HG03520 (cell line): ENCODE measurements at regions not wholly inside any gene's neighbourhood (a gene's known extent, or its start where the extent isn't known, plus 50 kb on each side); places are given as distances from the start of the nearest gene placed in this dataset.
"Not testable (repeated sequence)": the region's sequence is repeated elsewhere in the genome, so short reads cannot be mapped to it uniquely, and the experiment has no call there.

Experiments
- ATAC-seq: cut with Tn5 transposase; IDR thresholded peaks from one replicate; pipeline ENCODE4 v1.9.1; 2021; ENCODE audit warnings: mild to moderate bottlenecking, moderate library complexity; ENCODE audit not compliant: unreplicated experiment

DNA sequence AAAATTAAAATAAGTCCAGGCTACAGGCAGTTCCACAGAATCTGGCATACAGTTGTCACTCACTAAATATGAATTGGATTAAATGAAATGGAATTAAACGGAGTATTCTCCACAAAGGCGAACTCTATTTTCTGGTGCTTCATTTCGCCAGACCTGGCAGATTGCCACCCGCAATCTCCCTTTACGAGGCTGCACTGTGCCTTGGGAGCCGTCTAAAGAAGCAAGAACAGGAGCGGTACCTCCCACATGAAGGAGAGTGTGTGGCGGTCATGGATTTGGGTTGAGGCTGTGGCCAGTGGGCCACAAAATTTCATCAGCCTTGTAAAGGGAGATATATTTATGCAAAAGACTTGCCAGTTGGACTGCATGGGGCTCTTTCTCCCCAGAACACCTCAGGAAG is 151.0 kb downstream of the OSR1 start:
- ATAC-seq, result no peak

DNA sequence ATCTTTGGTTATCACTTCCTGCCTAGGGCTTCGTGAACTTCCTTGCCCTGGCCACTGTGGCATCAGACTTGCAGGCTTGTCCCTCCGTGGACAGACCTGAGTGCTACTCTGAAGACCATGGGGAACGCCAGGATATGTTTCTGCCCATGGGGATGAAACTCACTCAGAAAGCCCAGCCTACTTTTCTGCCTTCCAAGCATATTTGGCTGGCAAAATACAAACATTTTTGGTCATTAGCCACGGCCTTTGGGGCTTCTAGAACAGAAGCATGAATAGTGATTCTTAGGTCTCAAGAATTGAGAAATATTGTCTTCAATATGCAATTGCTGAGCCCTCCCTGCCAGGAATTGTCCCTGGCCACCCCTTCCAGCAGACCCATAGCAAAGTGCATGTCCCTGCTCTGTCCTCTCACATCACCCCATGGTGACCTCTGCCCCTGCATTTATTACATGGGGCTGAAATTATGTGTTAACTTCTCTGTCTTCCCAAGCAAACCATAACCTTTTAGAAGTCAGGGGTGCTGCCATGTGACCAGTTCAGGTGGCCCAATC is 152.4 kb downstream of the OSR1 start:
- no peak for ATAC-seq

DNA sequence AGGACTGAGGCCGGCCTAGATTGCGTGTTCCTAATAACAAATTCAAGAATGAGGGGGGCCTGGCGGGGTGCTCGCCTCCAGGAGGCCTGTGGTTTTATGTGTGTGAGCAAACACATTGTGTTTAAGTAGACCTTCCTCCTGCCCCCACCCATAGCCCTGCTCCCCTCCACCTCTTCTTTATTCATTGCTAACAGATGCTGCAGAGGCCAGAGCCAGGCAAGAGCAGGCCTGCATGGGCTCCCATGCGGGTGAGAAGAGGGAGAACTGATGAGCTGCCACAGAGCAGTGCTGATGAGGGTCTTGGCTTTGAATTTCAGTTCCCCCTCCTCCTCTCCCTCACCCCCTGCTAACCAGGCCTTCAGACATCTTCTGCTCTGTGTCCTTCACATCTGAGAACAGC is 154.6 kb downstream of the OSR1 start:
- no peak for ATAC-seq

DNA sequence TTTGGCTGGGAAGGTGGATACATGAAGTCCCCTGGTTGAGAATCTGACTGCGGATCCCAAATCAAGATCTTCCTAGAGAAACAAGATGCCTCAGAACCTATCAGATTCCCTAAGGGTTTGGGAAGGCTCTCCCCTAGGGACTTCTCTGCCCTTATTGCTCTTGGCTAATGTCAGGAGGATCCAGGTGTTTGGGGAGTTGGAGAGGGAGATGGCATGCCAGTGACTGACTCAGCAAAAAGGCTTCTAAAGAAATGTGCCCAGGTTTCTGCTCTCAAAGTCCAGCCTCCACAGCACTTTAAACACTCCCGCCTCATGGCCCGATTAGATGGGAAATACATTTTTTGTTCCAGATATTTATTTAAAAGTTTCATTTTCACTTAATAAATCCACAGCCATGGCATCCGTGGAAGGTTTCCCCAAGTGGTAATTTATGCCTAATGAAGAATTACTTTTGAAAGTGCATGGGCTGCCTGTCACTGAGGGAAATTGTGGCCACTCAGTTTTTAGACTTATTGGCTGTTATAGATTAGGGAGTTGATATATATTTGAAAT is 156.4 kb downstream of the OSR1 start:
- no peak for ATAC-seq

DNA sequence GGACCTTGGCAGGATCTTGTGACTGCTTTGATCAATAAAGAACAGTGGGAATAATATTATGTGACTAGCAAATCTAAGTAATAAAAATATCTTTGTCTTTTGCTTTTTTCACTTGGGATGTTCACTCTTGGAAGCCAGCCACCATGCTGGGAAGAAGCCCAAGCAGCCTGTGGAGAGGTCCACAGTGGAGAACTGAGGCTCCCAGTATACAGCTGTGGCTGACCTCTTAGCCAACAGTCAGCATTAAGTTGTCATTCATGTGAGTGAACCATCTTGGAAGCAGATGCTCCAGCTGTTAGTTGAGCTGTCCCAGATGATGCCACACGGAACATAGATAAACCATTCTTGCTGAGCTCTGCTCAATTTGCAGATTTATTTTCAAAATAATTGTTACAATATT is 160.0 kb downstream of the OSR1 start:
- no peak for ATAC-seq

DNA sequence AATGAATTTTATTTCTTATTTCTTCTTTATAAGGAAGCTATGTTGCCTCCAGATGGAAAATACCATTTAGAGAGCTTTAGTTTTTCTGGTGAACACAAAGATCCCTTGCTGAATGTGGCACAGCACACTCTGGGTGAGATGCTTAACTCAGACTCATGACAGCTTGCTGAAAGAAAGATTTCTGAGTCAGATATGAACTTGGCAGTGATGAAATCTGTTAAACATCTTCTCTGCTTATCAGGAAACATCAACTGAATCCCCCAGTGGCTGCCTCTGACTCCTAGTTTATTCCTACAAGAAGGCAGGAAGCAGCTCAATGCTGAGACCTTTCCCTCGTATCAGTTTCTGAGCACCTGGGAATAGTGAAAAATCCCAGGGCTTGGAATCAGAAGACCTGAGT is 162.8 kb downstream of the OSR1 start:
- no peak for ATAC-seq

DNA sequence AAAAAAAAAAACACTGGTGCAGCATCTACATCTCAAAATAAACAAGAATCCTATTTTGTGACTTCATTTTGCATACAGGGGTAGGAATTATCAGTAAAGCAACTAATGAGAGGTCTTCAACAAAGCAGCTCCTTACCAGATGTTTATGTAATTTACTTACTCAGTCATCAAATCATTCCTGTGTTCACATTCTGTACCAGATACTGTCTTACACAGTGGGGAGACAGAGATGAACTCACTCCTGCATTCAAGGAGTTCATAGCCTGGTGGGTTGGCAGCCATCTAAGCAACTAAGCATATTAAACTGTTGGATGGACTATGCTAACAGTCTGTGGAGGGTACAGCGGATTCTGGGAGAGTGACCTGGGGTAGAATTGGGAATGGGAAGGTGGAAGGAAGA is 169.0 kb downstream of the OSR1 start:
- no peak for ATAC-seq

DNA sequence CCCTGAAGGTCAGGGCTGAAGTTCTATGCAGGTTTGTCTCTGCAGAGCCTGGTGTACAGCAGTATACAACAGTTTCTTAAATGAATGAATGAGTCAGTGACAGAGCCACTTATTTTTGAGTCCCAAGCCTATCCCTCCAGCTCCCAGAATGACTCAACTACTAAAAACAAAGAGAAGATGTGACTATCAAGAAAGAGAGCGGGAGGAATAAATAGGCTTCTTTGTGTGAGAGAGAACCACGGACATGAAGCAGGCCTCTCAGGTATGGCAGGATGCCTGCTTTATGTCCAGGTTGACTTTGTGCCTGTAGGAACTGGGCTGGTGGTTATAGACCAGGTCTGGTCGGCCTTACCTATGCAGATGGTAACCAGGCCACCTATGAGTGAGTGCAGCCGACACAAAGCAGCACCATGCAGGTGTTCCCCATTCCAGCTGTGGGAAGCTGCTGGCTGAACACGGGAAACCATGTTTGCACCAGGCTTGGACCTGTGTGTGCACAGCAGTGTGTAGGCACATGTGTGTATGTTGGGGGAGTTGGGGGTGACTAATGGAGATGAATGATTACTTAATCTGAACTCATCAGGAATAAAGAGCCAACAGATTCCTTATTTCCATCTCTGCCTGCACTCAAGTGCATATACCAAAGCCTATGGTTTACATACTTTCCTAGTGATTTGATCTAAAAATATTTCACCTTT is 171.0 kb downstream of the OSR1 start:
- ATAC-seq, result no peak

DNA sequence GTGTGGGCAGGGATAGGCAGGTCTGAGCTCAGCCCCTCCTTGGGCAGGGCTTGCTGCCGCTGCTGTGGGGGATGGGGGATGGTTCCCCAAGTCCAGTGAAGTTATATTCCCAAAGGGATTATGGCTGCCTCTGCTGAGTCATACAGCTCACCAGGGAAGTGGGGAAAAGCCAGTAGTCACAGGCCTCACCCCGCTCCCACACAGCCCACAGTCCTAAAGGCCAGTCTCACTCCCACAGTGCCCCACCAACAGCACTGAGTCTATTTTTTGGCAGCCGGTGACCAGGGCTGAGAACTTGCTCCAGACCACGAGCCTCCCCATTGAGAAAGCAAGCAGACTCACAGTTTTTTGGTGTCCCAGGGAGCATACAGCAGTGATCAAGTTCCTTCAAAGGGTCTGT is 173.3 kb downstream of the OSR1 start:
- ATAC-seq, result no peak

DNA sequence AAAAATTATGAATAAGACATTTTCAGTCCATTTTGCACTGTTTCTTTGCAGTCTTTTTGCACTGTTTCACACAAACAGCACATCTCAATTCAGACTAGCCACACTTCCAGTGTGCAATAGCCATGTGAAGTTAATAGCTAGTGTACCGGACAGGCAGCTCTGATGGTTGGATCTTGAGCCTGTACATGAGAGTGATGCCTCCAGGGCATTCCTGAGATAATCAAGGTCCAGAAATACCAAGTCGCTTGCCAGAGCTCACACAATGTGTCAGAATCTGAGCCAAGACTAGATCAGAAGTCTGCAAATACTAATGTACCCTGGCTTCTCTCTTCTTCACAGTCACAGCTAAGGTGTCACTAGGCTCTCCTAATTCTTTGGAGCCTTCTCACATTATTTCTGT is 180.2 kb downstream of the OSR1 start:
- ATAC-seq, result no peak

DNA sequence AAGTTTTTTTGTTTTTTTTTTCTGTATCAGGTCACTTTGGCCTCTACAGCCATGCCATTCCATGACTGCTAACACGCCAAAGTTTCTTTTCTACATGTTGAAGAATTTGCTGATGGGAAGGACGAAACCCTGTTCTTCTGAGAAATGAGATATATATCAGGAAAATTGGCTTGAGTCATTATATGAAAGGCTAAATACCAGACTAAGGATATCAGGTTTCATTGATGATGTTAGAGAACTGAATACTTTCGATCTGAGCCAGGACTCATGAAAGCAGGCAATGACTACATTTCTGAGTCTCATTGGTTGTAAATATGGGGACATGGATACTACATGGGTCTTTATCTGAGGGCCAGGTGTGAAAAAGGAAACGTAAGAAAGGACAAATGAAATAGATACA is 181.4 kb downstream of the OSR1 start:
- ATAC-seq, result no peak

DNA sequence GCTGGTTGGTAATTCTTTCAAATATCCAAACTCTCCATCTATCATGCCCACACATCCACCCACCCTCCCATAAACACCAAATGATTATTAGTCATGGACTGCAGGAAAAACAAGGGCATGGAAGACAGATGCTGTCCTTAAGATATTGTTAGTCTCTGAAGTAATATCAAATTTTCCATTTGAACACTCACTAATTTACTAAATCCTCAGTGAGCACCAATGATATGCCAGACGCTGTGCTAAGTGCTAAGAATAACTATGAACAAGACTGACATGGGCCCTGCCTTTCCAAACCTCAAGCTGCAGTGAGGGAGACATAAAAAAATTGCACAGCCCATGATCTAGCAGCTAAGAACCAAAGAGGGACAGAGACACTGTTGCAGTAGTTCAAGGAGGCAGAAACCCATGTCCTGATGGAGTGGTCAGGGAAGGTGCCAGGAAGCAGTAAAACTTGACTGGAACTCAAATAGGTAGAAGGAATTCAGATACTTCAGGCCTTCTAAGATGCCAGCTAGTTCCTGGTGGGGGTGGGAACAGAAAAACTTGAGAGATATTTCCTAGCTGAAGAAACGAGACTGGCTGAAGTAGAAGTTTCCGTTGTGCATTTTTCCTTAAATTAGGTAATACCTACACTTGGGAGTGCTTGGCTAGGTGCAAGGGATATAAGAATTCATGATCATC is 182.1 kb downstream of the OSR1 start:
- ATAC-seq, result no peak

DNA sequence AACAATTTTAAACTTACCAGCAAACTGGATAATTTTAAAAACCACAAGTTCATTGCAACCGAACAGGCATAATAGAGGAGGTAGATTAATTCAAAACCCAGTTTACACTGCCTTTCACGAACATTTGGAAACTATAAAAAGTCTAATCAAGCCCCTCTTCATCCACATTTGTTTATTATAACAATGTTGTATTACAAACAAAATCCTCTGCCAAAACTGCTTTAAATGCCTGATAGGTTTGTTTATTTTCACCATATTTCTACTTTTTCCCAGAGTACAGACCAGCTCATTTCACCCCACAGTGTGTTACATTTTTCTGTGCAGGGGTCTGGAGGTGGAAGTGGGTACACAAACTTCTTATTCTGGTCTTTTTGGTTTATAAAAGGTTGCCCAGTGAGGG is 184.2 kb downstream of the OSR1 start:
- no peak for ATAC-seq

DNA sequence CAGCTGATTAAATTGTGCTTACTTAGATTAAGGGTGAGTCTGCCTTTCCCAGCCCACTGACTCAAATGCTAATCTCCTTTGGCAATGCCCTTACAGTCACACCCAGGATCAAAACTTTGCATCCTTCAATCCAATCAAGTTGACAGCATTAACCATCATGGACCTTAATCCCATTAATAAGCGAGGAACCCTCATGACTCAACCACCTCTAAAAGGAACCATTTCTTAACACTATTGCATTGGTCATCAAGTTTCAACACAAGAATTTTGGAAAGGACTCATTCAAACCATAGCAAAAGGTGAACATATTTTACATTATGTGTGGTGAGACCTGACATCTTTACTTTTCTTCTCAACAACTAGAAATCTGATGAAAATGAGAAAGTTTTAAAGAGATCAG is 187.0 kb downstream of the OSR1 start:
- ATAC-seq, result no peak

DNA sequence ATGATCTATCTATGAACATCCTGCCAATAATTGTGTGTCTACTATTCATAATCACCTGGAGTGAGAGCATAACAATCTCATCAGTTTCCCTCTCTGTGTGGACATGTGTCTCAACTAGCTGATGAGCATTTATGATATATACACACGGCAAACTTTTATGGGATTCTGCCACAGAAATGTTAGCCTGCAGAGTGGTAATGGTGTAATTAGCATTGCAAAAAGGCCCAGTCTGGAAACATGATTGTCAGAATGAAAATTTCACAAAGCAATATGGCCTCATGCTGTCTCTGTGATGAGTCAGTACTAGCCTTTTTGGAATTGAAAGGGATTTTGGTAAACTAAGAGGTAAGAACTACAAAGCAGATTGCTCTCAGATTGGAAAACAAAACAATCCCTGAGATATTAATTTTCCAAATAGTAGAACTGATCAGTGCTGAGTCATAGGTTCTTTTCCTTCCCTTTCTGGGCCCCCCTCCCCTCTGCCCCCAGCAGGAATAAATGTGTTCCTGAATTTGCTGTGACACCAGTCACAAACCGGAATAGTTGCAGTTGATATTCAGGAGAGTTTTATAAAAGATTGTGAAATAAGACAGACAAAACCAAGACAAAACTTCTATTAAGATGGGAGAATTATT is 189.2 kb downstream of the OSR1 start:
- ATAC-seq, result no peak

DNA sequence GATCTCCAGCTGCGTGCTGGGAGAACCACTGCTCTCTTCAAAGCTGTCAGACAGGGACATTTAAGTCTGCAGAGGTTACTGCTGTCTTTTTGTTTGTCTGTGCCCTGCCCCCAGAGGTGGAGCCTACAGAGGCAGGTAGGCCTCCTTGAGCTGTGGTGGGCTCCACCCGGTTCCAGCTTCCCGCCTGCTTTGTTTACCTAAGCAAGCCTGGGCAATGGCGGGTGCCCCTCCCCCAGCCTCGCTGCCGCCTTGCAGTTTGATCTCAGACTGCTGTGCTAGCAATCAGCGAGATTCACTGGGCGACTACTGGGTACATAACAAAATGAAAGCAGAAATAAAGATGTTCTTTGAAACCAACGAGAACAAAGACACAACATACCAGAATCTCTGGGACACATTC is 194.3 kb downstream of the OSR1 start:
- ATAC-seq, result not testable (repeated sequence)

DNA sequence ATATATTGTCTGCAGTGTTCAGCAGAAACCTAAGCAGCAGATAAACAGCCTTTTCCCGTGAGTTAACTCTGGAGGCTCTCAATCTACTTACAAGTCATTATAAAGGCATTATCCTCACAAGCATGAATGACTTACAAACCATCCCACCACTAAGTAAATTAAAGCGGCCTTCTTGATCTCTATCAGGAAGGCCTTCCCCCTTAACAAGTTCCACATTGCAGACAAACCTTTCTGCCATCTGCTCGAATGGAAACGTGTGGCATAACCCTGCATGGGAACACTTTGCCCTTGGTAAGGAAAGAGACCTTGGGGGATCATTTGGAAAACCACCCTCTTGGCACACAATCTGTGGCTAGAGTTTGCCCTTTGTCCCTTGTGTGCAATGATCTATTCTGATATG is 199.5 kb downstream of the OSR1 start:
- no peak for ATAC-seq

DNA sequence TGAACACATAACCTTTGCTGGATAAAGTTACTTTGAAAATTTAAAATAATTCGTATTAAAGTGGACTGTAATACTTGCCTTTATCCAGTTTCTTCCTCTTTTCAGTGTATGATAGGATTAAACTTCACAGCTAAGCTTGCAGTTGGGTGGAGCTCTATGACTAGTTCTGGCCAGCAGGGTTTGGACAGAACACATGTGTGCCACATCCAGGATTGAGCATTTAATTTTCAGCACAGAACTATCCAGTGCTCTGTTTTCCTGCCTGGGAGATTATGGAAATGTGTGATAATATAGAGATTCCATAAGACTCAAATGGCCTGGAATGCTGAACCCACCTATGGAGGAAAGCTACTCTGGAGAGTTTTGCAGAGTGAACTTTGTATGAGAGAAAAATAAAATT is 200.2 kb downstream of the OSR1 start:
- ATAC-seq, result no peak

DNA sequence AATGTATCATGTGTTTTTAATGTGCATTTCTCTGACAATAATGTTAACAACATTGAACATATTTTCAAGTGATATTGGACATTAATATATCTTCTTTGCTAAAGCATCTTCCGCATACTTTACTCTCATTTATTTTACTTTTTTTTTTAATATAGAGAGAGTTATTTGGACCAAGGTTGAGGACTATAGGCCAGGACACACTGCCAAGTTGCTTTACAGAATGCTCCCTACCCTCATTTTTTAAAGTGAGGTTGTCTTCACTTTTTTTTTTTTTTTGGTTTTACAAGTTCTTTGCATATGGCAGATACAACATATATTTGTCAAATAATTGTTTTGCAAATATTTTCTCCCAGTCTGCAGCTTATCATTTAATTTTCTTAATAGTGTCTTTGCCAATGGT is 201.8 kb downstream of the OSR1 start:
- ATAC-seq, result no peak

DNA sequence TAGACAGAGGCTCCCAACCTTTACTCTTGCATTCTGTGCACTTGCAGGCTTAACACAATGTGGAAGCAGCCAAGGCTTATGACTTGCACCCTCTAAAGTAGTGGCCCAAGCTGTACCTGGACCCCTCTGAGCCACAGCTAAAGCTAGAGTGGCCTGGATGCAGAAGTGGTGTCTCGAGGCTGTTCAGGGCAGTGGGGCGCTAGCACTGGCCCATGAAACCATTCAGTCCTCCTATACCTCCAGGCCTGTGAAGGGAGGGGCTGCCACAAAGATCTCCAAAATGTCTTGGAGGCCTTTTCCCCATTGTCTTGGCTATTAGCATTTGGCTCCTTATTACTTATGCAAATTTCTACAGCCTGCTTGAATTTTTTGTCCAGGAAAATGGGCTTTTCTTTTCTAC is 207.7 kb downstream of the OSR1 start:
- ATAC-seq, result no peak

DNA sequence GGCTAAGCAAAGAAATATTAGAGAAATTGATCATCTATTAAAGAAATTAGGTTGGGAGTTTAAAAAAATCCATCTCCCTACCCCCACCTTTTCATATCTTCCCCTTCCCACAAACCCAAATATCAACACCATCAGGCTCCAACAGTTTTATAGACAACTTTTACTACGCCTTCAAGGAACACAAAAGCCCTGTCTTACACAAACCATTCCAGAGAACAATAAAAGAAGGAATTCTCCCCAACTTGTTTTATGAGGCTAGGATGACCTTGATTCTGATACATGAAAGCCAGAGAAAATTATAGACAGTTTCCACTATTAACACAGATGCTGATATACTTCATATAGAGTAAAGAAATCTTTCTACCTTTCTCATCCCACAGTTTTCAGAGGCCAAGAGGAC is 211.6 kb downstream of the OSR1 start:
- ATAC-seq, result no peak
